ENCODE measurements at regions not wholly inside any gene's neighbourhood (a gene's known extent, or its start where the extent isn't known, plus 50 kb on each side); places are given as distances from the start of the nearest gene placed in this dataset.

GRCh38 chr7:119545118-119545517 is 727.9 kb upstream of the KCND2 start:
- TF ChIP-seq POLR2AphosphoS5 (IDR thresholded peaks at IDR 0.05; ENCODE audit: borderline replicate concordance, low read depth, low read length) (no peak), EZH2 (IDR thresholded peaks at IDR 0.05) (no peak)
